ENCODE measurements at regions not wholly inside any gene's neighbourhood (a gene's known extent, or its start where the extent isn't known, plus 50 kb on each side); places are given as distances from the start of the nearest gene placed in this dataset.

GRCh38 chr4:151912632-151913031 is 151.8 kb upstream of the GATB start:
- TF ChIP-seq CTCF (IDR thresholded peaks at IDR 0.05), result no peak
- no peak for TF ChIP-seq POLR2A (IDR thresholded peaks at IDR 0.05)
